Keratinocyte (primary cell): ENCODE measurements at regions not wholly inside any gene's neighbourhood (a gene's known extent, or its start where the extent isn't known, plus 50 kb on each side); places are given as distances from the start of the nearest gene placed in this dataset.

Experiments
- DNase-seq: peaks from one replicate; pipeline ENCODE4 v3.0.0-alpha.2; 2011; ENCODE audit warnings: low read depth, missing footprints, low spot score
- FAIRE-seq: peaks from 2 replicates; lab custom pipeline; 2011; peaks lifted over from hg19 to GRCh38; lab: Jason Lieb, UNC
- H2AFZ ChIP-seq: 2 replicates; pipeline ENCODE4 v1.6.0; 2012; ENCODE audit warnings: low read length, control low read depth, inconsistent platforms; ENCODE audit not compliant: control insufficient read depth
- H3K27ac ChIP-seq: 2 replicates; pipeline ENCODE4 v1.5.1; 2011; ENCODE audit warnings: low read length; ENCODE audit not compliant: control insufficient read depth, insufficient read depth
- H3K27me3 ChIP-seq: 3 replicates; pipeline ENCODE4 v1.6.0; 2011; ENCODE audit warnings: low read length; ENCODE audit not compliant: control insufficient read depth, insufficient read depth; ENCODE audit errors: extremely low read depth
- H3K36me3 ChIP-seq, 2 experiments: 2 replicates in 1 of 2; 3 replicates in 1 of 2; pipeline ENCODE4 v1.5.1; 2011; ENCODE audit warnings: low read length in 2 of 2, mild to moderate bottlenecking in 1 of 2; ENCODE audit not compliant: control insufficient read depth in 2 of 2, insufficient read depth in 2 of 2; ENCODE audit errors: extremely low read depth in 1 of 2
- H3K4me1 ChIP-seq: 3 replicates; pipeline ENCODE4 v1.5.1; 2011; ENCODE audit warnings: low read length; ENCODE audit not compliant: control insufficient read depth, insufficient read depth; ENCODE audit errors: extremely low read depth
- H3K4me2 ChIP-seq: 3 replicates; pipeline ENCODE4 v1.6.0; 2011; ENCODE audit warnings: low read depth, low read length; ENCODE audit not compliant: control insufficient read depth, insufficient read depth; ENCODE audit errors: extremely low read depth
- H3K4me3 ChIP-seq, 3 experiments: fragments of 200-600 bp in 1 of 3; sonication (generic) in 1 of 3; 2 replicates in 2 of 3; 3 replicates in 1 of 3; pipeline ENCODE4 v1.5.1; 2011 to 2016; ENCODE audit warnings: low read length in 3 of 3, mild to moderate bottlenecking in 3 of 3, control low read depth in 2 of 3, inconsistent platforms in 1 of 3, low read depth in 1 of 3, mixed read lengths in 1 of 3, mixed run types in 1 of 3, moderate library complexity in 1 of 3; ENCODE audit not compliant: control insufficient read depth in 2 of 3, insufficient read depth in 2 of 3; ENCODE audit errors: extremely low read depth in 1 of 3
- H3K79me2 ChIP-seq: 2 replicates; pipeline ENCODE4 v1.6.0; 2012; ENCODE audit warnings: low read length; ENCODE audit not compliant: control insufficient read depth, insufficient read depth
- H3K9ac ChIP-seq: 3 replicates; pipeline ENCODE4 v1.6.0; 2011; ENCODE audit warnings: low read length; ENCODE audit not compliant: control insufficient read depth, insufficient read depth; ENCODE audit errors: extremely low read depth
- H3K9me1 ChIP-seq: 3 replicates; pipeline ENCODE4 v1.6.0; 2011; ENCODE audit warnings: low read length; ENCODE audit not compliant: control insufficient read depth, insufficient read depth; ENCODE audit errors: extremely low read depth
- H3K9me3 ChIP-seq: 2 replicates; pipeline ENCODE4 v1.5.1; 2012; ENCODE audit warnings: low read depth, low read length; ENCODE audit not compliant: control insufficient read depth
- H4K20me1 ChIP-seq: 3 replicates; pipeline ENCODE4 v1.6.0; 2011; ENCODE audit warnings: low read length; ENCODE audit not compliant: control insufficient read depth, insufficient read depth; ENCODE audit errors: extremely low read depth
- EZH2 ChIP-seq: IDR thresholded peaks from one replicate; pipeline ENCODE4 v1.6.1; 2012; ENCODE audit warnings: inconsistent platforms, mild to moderate bottlenecking, low read length, moderate library complexity
- dilution Hi-C: fragments of 300-500 bp; cut with MboI; formaldehyde crosslinking; loops from one replicate; pipeline ENCODE4 v1.7.0; 2020; ENCODE audit warnings: low sequenced_read_pairs; ENCODE audit not compliant: extremely low pct_ligation_motif_present
- TF ChIP-seq, protein P1 (sequence below), 3 experiments: IDR thresholded peaks in 1 of 3; conservative IDR thresholded peaks in 1 of 3; optimal IDR thresholded peaks in 1 of 3; 2 replicates in 2 of 3; 3 replicates in 1 of 3; pipeline versions ENCODE3 to v1.5.1; 2011; ENCODE audit warnings: low read length in 3 of 3, mild to moderate bottlenecking in 3 of 3, moderate library complexity in 2 of 3, control low read depth in 1 of 3, inconsistent platforms in 1 of 3; ENCODE audit not compliant: insufficient read depth in 2 of 3; ENCODE audit errors: extremely low read depth in 1 of 3

- Histone ChIP-seq H3K9me3 (peaks cover 3% of the 10 kb centered on the region), H3K79me2 (no peaks in the 10 kb centered on the region), H3K36me3 (no peaks in the 10 kb centered on the region), H2AFZ (no peak overlapping the region), H3K4me2 (no peak overlapping the region), H3K27me3 (no peaks in the 10 kb centered on the region), H3K27ac (no peak overlapping the region), H3K4me3 (no peak overlapping the region), H3K9ac (no peak overlapping the region), H3K9me1 (no peaks in the 10 kb centered on the region), H4K20me1 (no peaks in the 10 kb centered on the region), H3K4me1 (no peaks in the 10 kb centered on the region)
- FAIRE-seq = no peak
- DNase-seq = no peak
- dilution Hi-C loops = no loop called here
- no peak for TF ChIP-seq EZH2
- TF ChIP-seq, protein P1, sequence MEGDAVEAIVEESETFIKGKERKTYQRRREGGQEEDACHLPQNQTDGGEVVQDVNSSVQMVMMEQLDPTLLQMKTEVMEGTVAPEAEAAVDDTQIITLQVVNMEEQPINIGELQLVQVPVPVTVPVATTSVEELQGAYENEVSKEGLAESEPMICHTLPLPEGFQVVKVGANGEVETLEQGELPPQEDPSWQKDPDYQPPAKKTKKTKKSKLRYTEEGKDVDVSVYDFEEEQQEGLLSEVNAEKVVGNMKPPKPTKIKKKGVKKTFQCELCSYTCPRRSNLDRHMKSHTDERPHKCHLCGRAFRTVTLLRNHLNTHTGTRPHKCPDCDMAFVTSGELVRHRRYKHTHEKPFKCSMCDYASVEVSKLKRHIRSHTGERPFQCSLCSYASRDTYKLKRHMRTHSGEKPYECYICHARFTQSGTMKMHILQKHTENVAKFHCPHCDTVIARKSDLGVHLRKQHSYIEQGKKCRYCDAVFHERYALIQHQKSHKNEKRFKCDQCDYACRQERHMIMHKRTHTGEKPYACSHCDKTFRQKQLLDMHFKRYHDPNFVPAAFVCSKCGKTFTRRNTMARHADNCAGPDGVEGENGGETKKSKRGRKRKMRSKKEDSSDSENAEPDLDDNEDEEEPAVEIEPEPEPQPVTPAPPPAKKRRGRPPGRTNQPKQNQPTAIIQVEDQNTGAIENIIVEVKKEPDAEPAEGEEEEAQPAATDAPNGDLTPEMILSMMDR (optimal IDR thresholded peaks at IDR 0.05 in 1 of 3, IDR thresholded peaks at IDR 0.05 in 1 of 3, conservative IDR thresholded peaks at IDR 0.05 in 1 of 3; ENCODE audit: extremely low read depth in 1 of 3, insufficient read depth in 2 of 3, low read length in 3 of 3) = no peak
Observed at GRCh38 chr20:24866742-24867141, 82.3 kb upstream of the CST7 start.

- Histone ChIP-seq H3K9ac (no peak overlapping the region), H3K27me3 (no peaks in the 10 kb centered on the region), H3K4me2 (no peak overlapping the region), H3K27ac (no peak overlapping the region), H3K9me3 (peaks cover 3% of the 10 kb centered on the region), H3K79me2 (no peaks in the 10 kb centered on the region), H2AFZ (no peak overlapping the region), H3K4me1 (no peaks in the 10 kb centered on the region), H3K4me3 (no peak overlapping the region), H3K9me1 (no peaks in the 10 kb centered on the region), H3K36me3 (no peaks in the 10 kb centered on the region), H4K20me1 (no peaks in the 10 kb centered on the region)
- dilution Hi-C loops = no loop called here
- no peak for FAIRE-seq
- TF ChIP-seq EZH2 = no peak
- no peak for DNase-seq
Observed at GRCh38 chr20:24867556-24867955, 81.5 kb upstream of the CST7 start.

GRCh38 chr20:24868396-24868927 is 80.6 kb upstream of the CST7 start:
- FAIRE-seq = no peak
- no peak overlapping the region for H3K4me3 ChIP-seq

More at GRCh38 chr20:24868396-24868927, 80.6 kb upstream of the CST7 start:
- dilution Hi-C loops = no loop called here
- Histone ChIP-seq H2AFZ (no peak overlapping the region), H3K9ac (no peak overlapping the region), H3K9me1 (no peaks in the 10 kb centered on the region), H3K27ac (no peak overlapping the region), H3K4me2 (no peak overlapping the region), H3K27me3 (no peaks in the 10 kb centered on the region), H3K79me2 (no peaks in the 10 kb centered on the region), H3K9me3 (peaks cover 3% of the 10 kb centered on the region), H4K20me1 (no peaks in the 10 kb centered on the region), H3K4me1 (no peaks in the 10 kb centered on the region), H3K36me3 (no peaks in the 10 kb centered on the region)
- DNase-seq = no peak
- TF ChIP-seq, protein P1 (optimal IDR thresholded peaks at IDR 0.05 in 1 of 3, IDR thresholded peaks at IDR 0.05 in 1 of 3, conservative IDR thresholded peaks at IDR 0.05 in 1 of 3; ENCODE audit: extremely low read depth in 1 of 3, insufficient read depth in 2 of 3, low read length in 3 of 3) = no peak
